HepG2 (cell line): ENCODE measurements at regions not wholly inside any gene's neighbourhood (a gene's known extent, or its start where the extent isn't known, plus 50 kb on each side); places are given as distances from the start of the nearest gene placed in this dataset.

Experiments used
- ADNP ChIP-seq: sonication (generic); formaldehyde crosslinking; IDR thresholded peaks from 2 replicates; pipeline ENCODE4 v1.4.0; 2020; ENCODE audit warnings: missing genetic modification reagents
- ETV6 ChIP-seq: sonication (generic); formaldehyde crosslinking; conservative IDR thresholded peaks from 2 replicates; pipeline ENCODE4 v1.4.0; 2020; ENCODE audit warnings: missing genetic modification reagents
- HNF4A ChIP-seq: sonication (generic); formaldehyde crosslinking; IDR thresholded peaks from 2 replicates; pipeline ENCODE4 v1.4.0; 2020; ENCODE audit warnings: missing genetic modification reagents
- HNRNPLL ChIP-seq: fragments of 200-400 bp; formaldehyde crosslinking; IDR thresholded peaks from 2 replicates; pipeline ENCODE4 v1.6.1; 2017; ENCODE audit warnings: mild to moderate bottlenecking, low read depth, low read length; ENCODE audit not compliant: poor library complexity, severe bottlenecking
- KDM5B ChIP-seq: sonication (generic); formaldehyde crosslinking; IDR thresholded peaks from 2 replicates; pipeline ENCODE4 v1.4.0; 2020; ENCODE audit warnings: missing genetic modification reagents, mild to moderate bottlenecking, borderline replicate concordance
- MAFK ChIP-seq, 2 experiments: IDR thresholded peaks in 1 of 2; conservative IDR thresholded peaks in 1 of 2; 2 replicates each; pipeline ENCODE4 v1.6.1; 2011; ENCODE audit warnings: improper control_type of control experiment in 2 of 2, low read length in 2 of 2
- NCOA2 ChIP-seq: sonication (generic); formaldehyde crosslinking; IDR thresholded peaks from 2 replicates; pipeline ENCODE4 v1.8.0; 2022; ENCODE audit warnings: inconsistent platforms
- PAX8 ChIP-seq: sonication (generic); formaldehyde crosslinking; IDR thresholded peaks from 2 replicates; pipeline ENCODE4 v1.8.0; 2022; ENCODE audit warnings: mild to moderate bottlenecking, missing genetic modification reagents, borderline replicate concordance
- POGZ ChIP-seq: sonication (generic); formaldehyde crosslinking; IDR thresholded peaks from 2 replicates; pipeline ENCODE4 v1.4.0; 2020; ENCODE audit warnings: mild to moderate bottlenecking, missing genetic modification reagents
- REXO4 ChIP-seq: sonication (generic); formaldehyde crosslinking; IDR thresholded peaks from 2 replicates; pipeline ENCODE4 v1.8.0; 2022; ENCODE audit warnings: missing genetic modification reagents, mild to moderate bottlenecking, borderline replicate concordance
- TBP ChIP-seq: sonication (generic); formaldehyde crosslinking; IDR thresholded peaks from 2 replicates; pipeline ENCODE4 v1.5.0; 2020; ENCODE audit warnings: missing genetic modification reagents
- ZBTB20 ChIP-seq: sonication (generic); formaldehyde crosslinking; IDR thresholded peaks from 2 replicates; pipeline ENCODE4 v1.8.1; 2023; ENCODE audit warnings: missing genetic modification reagents, low read depth, mild to moderate bottlenecking, borderline replicate concordance
- ZBTB7A ChIP-seq: sonication (generic); formaldehyde crosslinking; IDR thresholded peaks from 2 replicates; pipeline ENCODE4 v1.8.0; 2022; ENCODE audit warnings: mild to moderate bottlenecking, missing genetic modification reagents
- ZFP82 ChIP-seq: sonication (generic); formaldehyde crosslinking; IDR thresholded peaks from 2 replicates; pipeline ENCODE4 v1.5.1; 2020; ENCODE audit warnings: mild to moderate bottlenecking, missing genetic modification reagents, borderline replicate concordance
- ZNF136 ChIP-seq: sonication (generic); formaldehyde crosslinking; IDR thresholded peaks from 2 replicates; pipeline ENCODE4 v1.8.1; 2022; ENCODE audit warnings: low read depth, mild to moderate bottlenecking, moderate library complexity, missing genetic modification reagents
- ZNF430 ChIP-seq: sonication (generic); formaldehyde crosslinking; IDR thresholded peaks from 2 replicates; pipeline ENCODE4 v1.9.0; 2021; ENCODE audit warnings: mild to moderate bottlenecking, missing genetic modification reagents
- ZNF549 ChIP-seq: sonication (generic); formaldehyde crosslinking; IDR thresholded peaks from 2 replicates; pipeline ENCODE4 v1.5.0; 2020; ENCODE audit warnings: missing genetic modification reagents
- ZNF737 ChIP-seq: sonication (generic); formaldehyde crosslinking; IDR thresholded peaks from 2 replicates; pipeline ENCODE4 v1.5.0; 2020; ENCODE audit warnings: missing genetic modification reagents, mild to moderate bottlenecking, borderline replicate concordance
- ZZZ3 ChIP-seq: sonication (generic); formaldehyde crosslinking; IDR thresholded peaks from 2 replicates; pipeline ENCODE4 v1.4.0; 2020; ENCODE audit warnings: missing genetic modification reagents, mild to moderate bottlenecking, borderline replicate concordance
- TF ChIP-seq, protein P1 (sequence below): sonication (generic); formaldehyde crosslinking; IDR thresholded peaks from 2 replicates; pipeline ENCODE4 v1.4.0; 2020; ENCODE audit warnings: mild to moderate bottlenecking, missing genetic modification reagents
- TF ChIP-seq, protein P2 (sequence below): sonication (generic); formaldehyde crosslinking; IDR thresholded peaks from 2 replicates; pipeline ENCODE4 v1.8.0; 2022; ENCODE audit warnings: missing genetic modification reagents, mild to moderate bottlenecking, inconsistent platforms, borderline replicate concordance
- TF ChIP-seq, protein P3 (sequence below): sonication (generic); formaldehyde crosslinking; IDR thresholded peaks from 2 replicates; pipeline ENCODE4 v1.4.0; 2020; ENCODE audit warnings: missing genetic modification reagents
- TF ChIP-seq, protein P4 (sequence below): sonication (generic); formaldehyde crosslinking; IDR thresholded peaks from 2 replicates; pipeline ENCODE4 v1.4.0; 2020; ENCODE audit warnings: mild to moderate bottlenecking, missing genetic modification reagents
- TF ChIP-seq, protein P5 (sequence below): IDR thresholded peaks from 2 replicates; pipeline ENCODE4 v1.6.1; 2012; ENCODE audit warnings: low read depth, low read length, improper control_type of control experiment

DNA sequence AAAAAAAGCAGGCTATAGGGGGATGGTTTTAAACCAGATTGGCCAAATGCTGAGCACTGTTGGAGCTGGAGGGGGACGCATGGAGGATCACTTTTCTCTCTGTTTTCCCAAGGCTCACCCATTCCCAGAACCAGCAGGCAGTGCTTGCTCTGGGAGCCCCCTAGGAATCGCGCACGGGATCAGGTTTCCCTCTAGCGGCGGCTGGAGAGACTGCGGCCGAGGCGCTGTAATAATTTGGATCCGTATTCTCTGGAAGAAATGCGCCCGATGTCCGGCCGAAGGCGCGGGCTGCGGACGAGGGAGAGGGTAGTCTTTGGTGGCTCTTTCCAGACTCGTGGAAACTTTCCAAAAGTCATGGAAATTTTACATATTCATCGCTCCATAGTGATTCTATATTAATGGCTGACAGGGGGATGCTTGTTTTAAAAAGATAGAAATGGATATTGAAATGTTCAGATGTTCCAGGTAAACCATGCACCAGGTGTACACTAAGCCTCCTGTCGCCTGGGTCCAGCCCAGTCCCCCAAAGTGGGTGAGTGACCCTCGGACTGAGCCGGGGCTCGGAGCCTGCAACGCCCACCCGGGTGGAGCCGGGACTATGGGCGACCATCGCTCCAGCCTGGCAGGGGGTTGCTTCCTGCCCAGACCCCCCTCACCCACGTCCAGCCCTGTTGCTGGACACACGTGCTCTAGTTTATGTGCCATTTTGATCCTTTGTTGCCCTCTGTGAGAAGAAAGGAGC, 78.7 kb upstream of the PHACTR3 start (continued):
- no peak for TF ChIP-seq ETV6 (CRISPR knock-in tag)
- TF ChIP-seq ZNF737, result no peak
- no peak for TF ChIP-seq REXO4 (CRISPR knock-in tag)
- TF ChIP-seq, protein P1, sequence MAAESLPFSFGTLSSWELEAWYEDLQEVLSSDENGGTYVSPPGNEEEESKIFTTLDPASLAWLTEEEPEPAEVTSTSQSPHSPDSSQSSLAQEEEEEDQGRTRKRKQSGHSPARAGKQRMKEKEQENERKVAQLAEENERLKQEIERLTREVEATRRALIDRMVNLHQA, result no peak
- no peak for TF ChIP-seq POGZ (CRISPR knock-in tag)
- no peak for TF ChIP-seq NCOA2 (CRISPR knock-in tag)
- TF ChIP-seq HNRNPLL, result peak; percentile 59
- no peak for TF ChIP-seq PAX8 (CRISPR knock-in tag)
- TF ChIP-seq ZZZ3, result no peak
- peak in 1 of 2 experiments; percentile 33; a peak in 1 of 4 replicates for TF ChIP-seq MAFK (conservative IDR thresholded peaks at IDR 0.05 in 1 of 2, IDR thresholded peaks at IDR 0.05 in 1 of 2; ENCODE audit: low read length in 2 of 2)
- no peak for TF ChIP-seq HNF4A
- peak; percentile 28; the same call in 1 of the 2 replicates for TF ChIP-seq KDM5B (CRISPR knock-in tag)
- no peak for TF ChIP-seq ZFP82 (CRISPR knock-in tag)
- TF ChIP-seq, protein P2, sequence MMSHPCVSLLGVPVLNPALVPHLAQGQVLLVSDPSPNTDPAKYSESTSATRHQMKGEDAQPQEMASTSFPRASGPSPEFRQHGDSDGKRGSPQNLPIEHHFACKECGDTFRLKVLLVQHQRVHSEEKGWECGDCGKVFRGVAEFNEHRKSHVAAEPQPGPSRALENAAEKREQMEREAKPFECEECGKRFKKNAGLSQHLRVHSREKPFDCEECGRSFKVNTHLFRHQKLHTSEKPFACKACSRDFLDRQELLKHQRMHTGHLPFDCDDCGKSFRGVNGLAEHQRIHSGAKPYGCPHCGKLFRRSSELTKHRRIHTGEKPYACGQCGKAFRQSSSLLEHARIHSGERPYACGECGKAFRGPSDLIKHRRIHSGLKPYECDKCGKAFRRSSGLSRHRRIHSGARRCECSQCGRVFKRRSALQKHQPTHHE (CRISPR knock-in tag), result no peak
- TF ChIP-seq, protein P3, sequence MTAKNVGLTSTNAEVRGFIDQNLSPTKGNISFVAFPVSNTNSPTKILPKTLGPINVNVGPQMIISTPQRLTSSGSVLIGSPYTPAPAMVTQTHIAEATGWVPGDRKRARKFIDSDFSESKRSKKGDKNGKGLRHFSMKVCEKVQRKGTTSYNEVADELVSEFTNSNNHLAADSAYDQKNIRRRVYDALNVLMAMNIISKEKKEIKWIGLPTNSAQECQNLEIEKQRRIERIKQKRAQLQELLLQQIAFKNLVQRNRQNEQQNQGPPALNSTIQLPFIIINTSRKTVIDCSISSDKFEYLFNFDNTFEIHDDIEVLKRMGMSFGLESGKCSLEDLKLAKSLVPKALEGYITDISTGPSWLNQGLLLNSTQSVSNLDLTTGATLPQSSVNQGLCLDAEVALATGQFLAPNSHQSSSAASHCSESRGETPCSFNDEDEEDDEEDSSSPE, result no peak
- TF ChIP-seq, protein P4, sequence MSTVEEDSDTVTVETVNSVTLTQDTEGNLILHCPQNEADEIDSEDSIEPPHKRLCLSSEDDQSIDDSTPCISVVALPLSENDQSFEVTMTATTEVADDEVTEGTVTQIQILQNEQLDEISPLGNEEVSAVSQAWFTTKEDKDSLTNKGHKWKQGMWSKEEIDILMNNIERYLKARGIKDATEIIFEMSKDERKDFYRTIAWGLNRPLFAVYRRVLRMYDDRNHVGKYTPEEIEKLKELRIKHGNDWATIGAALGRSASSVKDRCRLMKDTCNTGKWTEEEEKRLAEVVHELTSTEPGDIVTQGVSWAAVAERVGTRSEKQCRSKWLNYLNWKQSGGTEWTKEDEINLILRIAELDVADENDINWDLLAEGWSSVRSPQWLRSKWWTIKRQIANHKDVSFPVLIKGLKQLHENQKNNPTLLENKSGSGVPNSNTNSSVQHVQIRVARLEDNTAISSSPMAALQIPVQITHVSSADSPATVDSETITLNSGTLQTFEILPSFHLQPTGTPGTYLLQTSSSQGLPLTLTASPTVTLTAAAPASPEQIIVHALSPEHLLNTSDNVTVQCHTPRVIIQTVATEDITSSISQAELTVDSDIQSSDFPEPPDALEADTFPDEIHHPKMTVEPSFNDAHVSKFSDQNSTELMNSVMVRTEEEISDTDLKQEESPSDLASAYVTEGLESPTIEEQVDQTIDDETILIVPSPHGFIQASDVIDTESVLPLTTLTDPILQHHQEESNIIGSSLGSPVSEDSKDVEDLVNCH, result no peak
- TF ChIP-seq ZNF549, result no peak
- no peak for TF ChIP-seq ADNP (CRISPR knock-in tag)
- TF ChIP-seq ZNF430 (CRISPR knock-in tag), result no peak
- no peak for TF ChIP-seq ZNF136 (CRISPR knock-in tag)
- TF ChIP-seq TBP, result no peak
- TF ChIP-seq ZBTB7A (CRISPR knock-in tag), result no peak
- TF ChIP-seq, protein P5, sequence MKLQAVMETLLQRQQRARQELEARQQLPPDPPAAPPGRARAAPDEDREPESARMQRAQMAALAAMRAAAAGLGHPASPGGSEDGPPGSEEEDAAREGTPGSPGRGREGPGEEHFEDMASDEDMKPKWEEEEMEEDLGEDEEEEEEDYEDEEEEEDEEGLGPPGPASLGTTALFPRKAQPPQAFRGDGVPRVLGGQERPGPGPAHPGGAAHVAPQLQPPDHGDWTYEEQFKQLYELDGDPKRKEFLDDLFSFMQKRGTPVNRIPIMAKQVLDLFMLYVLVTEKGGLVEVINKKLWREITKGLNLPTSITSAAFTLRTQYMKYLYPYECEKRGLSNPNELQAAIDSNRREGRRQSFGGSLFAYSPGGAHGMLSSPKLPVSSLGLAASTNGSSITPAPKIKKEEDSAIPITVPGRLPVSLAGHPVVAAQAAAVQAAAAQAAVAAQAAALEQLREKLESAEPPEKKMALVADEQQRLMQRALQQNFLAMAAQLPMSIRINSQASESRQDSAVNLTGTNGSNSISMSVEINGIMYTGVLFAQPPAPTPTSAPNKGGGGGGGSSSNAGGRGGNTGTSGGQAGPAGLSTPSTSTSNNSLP, result peak; percentile 82
- TF ChIP-seq ZBTB20 (CRISPR knock-in tag), result no peak
